ENCODE measurements at regions not wholly inside any gene's neighbourhood (a gene's known extent, or its start where the extent isn't known, plus 50 kb on each side); places are given as distances from the start of the nearest gene placed in this dataset.

- no peak for TF ChIP-seq POLR2A (IDR thresholded peaks at IDR 0.05)
- TF ChIP-seq, protein P1, sequence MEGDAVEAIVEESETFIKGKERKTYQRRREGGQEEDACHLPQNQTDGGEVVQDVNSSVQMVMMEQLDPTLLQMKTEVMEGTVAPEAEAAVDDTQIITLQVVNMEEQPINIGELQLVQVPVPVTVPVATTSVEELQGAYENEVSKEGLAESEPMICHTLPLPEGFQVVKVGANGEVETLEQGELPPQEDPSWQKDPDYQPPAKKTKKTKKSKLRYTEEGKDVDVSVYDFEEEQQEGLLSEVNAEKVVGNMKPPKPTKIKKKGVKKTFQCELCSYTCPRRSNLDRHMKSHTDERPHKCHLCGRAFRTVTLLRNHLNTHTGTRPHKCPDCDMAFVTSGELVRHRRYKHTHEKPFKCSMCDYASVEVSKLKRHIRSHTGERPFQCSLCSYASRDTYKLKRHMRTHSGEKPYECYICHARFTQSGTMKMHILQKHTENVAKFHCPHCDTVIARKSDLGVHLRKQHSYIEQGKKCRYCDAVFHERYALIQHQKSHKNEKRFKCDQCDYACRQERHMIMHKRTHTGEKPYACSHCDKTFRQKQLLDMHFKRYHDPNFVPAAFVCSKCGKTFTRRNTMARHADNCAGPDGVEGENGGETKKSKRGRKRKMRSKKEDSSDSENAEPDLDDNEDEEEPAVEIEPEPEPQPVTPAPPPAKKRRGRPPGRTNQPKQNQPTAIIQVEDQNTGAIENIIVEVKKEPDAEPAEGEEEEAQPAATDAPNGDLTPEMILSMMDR (IDR thresholded peaks at IDR 0.05), result no peak
- TF ChIP-seq POLR2AphosphoS5 (IDR thresholded peaks at IDR 0.05), result no peak
Observed at GRCh38 chr3:79937567-79937966, 169.8 kb upstream of the ROBO1 start.

Data from prostate gland (tissue), 2 donors.